Mesothelial cell of epicardium (in vitro differentiated cells): ENCODE measurements at regions not wholly inside any gene's neighbourhood (a gene's known extent, or its start where the extent isn't known, plus 50 kb on each side); places are given as distances from the start of the nearest gene placed in this dataset.
"Not testable (repeated sequence)": the region's sequence is repeated elsewhere in the genome, so short reads cannot be mapped to it uniquely, and the experiment has no call there.

Experiments
- DNase-seq, 2 experiments: peaks; one replicate each; pipeline ENCODE4 v3.0.0; 2021; ENCODE audit warnings: low spot score in 2 of 2; ENCODE audit not compliant: unreplicated experiment in 2 of 2
- H3K27ac Mint-ChIP-seq: 2 replicates; pipeline ENCODE4 v1.8.0; 2021; ENCODE audit warnings: mixed read lengths
- H3K27me3 Mint-ChIP-seq: 2 replicates; pipeline ENCODE4 v1.8.0; 2021; ENCODE audit warnings: low read depth, mixed read lengths
- H3K36me3 Mint-ChIP-seq: 2 replicates; pipeline ENCODE4 v1.8.0; 2021; ENCODE audit warnings: mixed read lengths
- H3K4me1 Mint-ChIP-seq: 2 replicates; pipeline ENCODE4 v1.8.0; 2021; ENCODE audit warnings: mixed read lengths
- H3K4me3 Mint-ChIP-seq: 2 replicates; pipeline ENCODE4 v1.8.0; 2021; ENCODE audit warnings: mild to moderate bottlenecking, moderate library complexity, mixed read lengths
- H3K9me3 Mint-ChIP-seq: 2 replicates; pipeline ENCODE4 v1.8.0; 2021; ENCODE audit warnings: mixed read lengths
- CTCF ChIP-seq: fragments of 200-600 bp; sonication (generic); IDR thresholded peaks from one replicate; pipeline ENCODE4 v1.5.0; 2021; ENCODE audit warnings: antibody characterized with exemption; ENCODE audit not compliant: unreplicated experiment

- no peak for TF ChIP-seq CTCF
- Mint-ChIP-seq H3K9me3 (no peaks in the 10 kb centered on the region), H3K4me1 (peaks cover 24% of the 10 kb centered on the region), H3K27ac (no peak overlapping the region), H3K36me3 (no peaks in the 10 kb centered on the region), H3K27me3 (no peaks in the 10 kb centered on the region), H3K4me3 (no peak overlapping the region)
- DNase-seq = no peak
These were observed 101.2 kb upstream of the EGLN3 start for GRCh38 chr14:34051966-34052657.

GRCh38 chr14:34050606-34051005 lies 99.7 kb upstream of the EGLN3 start:
- H3K27me3 Mint-ChIP-seq = no peaks in the 10 kb centered on the region
- no peak overlapping the region for H3K4me3 Mint-ChIP-seq
- H3K9me3 Mint-ChIP-seq = no peaks in the 10 kb centered on the region

GRCh38 chr14:34049790-34050189 lies 98.9 kb upstream of the EGLN3 start:
- no peaks in the 10 kb centered on the region for H3K9me3 Mint-ChIP-seq
- peaks cover 18% of the 10 kb centered on the region for H3K4me1 Mint-ChIP-seq
- peak overlapping the region; percentile 33 for H3K27ac Mint-ChIP-seq
- no peaks in the 10 kb centered on the region for H3K36me3 Mint-ChIP-seq
- no peak for TF ChIP-seq CTCF
- no peak for DNase-seq
- no peak overlapping the region for H3K4me3 Mint-ChIP-seq
- H3K27me3 Mint-ChIP-seq = no peaks in the 10 kb centered on the region

More at GRCh38 chr14:34050606-34051005, 99.7 kb upstream of the EGLN3 start:
- Mint-ChIP-seq H3K27ac (no peak overlapping the region), H3K36me3 (no peaks in the 10 kb centered on the region), H3K4me1 (peaks cover 24% of the 10 kb centered on the region)
- DNase-seq = no peak
- no peak for TF ChIP-seq CTCF

- DNase-seq, H3K27ac Mint-ChIP-seq, H3K36me3 Mint-ChIP-seq, H3K9me3 Mint-ChIP-seq, H3K4me3 Mint-ChIP-seq, H3K27me3 Mint-ChIP-seq: not testable (repeated sequence)
- peaks cover 18% of the 10 kb centered on the region for H3K4me1 Mint-ChIP-seq
These were observed 98.3 kb upstream of the EGLN3 start for GRCh38 chr14:34049187-34049586.

- DNase-seq = peak in 1 of 2 experiments; percentile 1
- H3K27ac Mint-ChIP-seq = no peak overlapping the region
- peaks cover 8% of the 10 kb centered on the region for H3K4me1 Mint-ChIP-seq
- no peaks in the 10 kb centered on the region for H3K36me3 Mint-ChIP-seq
- TF ChIP-seq CTCF = no peak
- H3K9me3 Mint-ChIP-seq = peaks cover 2% of the 10 kb centered on the region
- H3K4me3 Mint-ChIP-seq = no peak overlapping the region
- no peaks in the 10 kb centered on the region for H3K27me3 Mint-ChIP-seq
These were observed 96.1 kb upstream of the EGLN3 start for GRCh38 chr14:34046799-34047520.

GRCh38 chr14:34044666-34045306 lies 93.9 kb upstream of the EGLN3 start:
- H3K4me1 Mint-ChIP-seq = peaks cover under 1% of the 10 kb centered on the region
- TF ChIP-seq CTCF = no peak
- no peaks in the 10 kb centered on the region for H3K27me3 Mint-ChIP-seq
- DNase-seq = peak in 1 of 2 experiments; percentile 7
- H3K4me3 Mint-ChIP-seq = no peak overlapping the region
- H3K27ac Mint-ChIP-seq = no peak overlapping the region
- no peaks in the 10 kb centered on the region for H3K36me3 Mint-ChIP-seq
- peaks cover 2% of the 10 kb centered on the region for H3K9me3 Mint-ChIP-seq
